ENCODE measurements at regions not wholly inside any gene's neighbourhood (a gene's known extent, or its start where the extent isn't known, plus 50 kb on each side); places are given as distances from the start of the nearest gene placed in this dataset.

DNA sequence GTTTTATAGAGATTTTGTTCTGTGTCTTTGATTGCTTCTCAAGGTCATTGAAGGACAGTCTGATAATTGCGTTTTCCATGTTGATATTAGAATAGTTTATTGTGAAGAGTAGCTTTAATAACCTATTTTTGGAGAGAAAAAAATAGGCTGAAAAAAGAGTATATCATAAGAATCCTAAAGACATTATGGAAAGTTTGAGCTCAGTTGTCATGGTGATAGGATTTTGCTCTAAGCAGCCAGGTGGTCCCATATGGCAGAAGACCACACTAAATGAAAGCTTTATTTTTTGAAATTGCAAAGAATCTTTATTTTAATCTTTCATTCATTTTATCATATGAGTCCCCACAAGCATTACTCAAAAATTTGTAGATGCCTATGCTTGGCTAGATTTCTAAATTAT, 358.9 kb upstream of the NAV3 start:
- Histone ChIP-seq H3K79me1 (ENCODE audit: low read depth in 1 of 2, low read length in 2 of 2) (no peaks in the 10 kb centered on the region), H2BK15ac (ENCODE audit: low read depth, low read length) (no peak overlapping the region), H3K9me1 (ENCODE audit: insufficient read depth, low read length) (no peaks in the 10 kb centered on the region), H2AK9ac (replicated peaks; ENCODE audit: low read depth, low read length, poor library complexity) (no peak overlapping the region), H2BK5ac (ENCODE audit: low read depth, low read length, poor library complexity, severe bottlenecking) (no peak overlapping the region), H4K5ac (ENCODE audit: low read depth, low read length) (no peak overlapping the region), H4K20me1 (ENCODE audit: insufficient read depth, low read length) (no peaks in the 10 kb centered on the region), H3K4me1 (ENCODE audit: control insufficient read depth, insufficient read depth, low read length) (no peaks in the 10 kb centered on the region), H3K27me3 (ENCODE audit: control insufficient read depth, insufficient read depth, low read length) (no peaks in the 10 kb centered on the region), H3K36me3 (ENCODE audit: control insufficient read depth, insufficient read depth, low read length) (no peaks in the 10 kb centered on the region), H3K27ac (ENCODE audit: insufficient read depth, low read length) (no peak overlapping the region), H3K4me2 (ENCODE audit: low read depth, low read length) (no peak overlapping the region), H2AK5ac (ENCODE audit: low read depth, low read length) (no peak overlapping the region), H2AFZ (replicated peaks; ENCODE audit: low read length, poor library complexity) (no peak overlapping the region), H4K91ac (ENCODE audit: insufficient read depth, low read depth, low read length) (no peak overlapping the region), H3K9me3 (ENCODE audit: control insufficient read depth, insufficient read depth, low read length) (no peaks in the 10 kb centered on the region), H3K9ac (ENCODE audit: low read depth, low read length) (no peak overlapping the region), H3K4ac (ENCODE audit: low read depth, low read length) (no peak overlapping the region), H3K23ac (ENCODE audit: low read depth, low read length) (no peak overlapping the region), H3K56ac (ENCODE audit: extremely low read depth, insufficient read depth, low read length) (no peak overlapping the region), H3K14ac (replicated peaks; ENCODE audit: low read depth, low read length) (no peak overlapping the region), H3K4me3 (ENCODE audit: insufficient read depth, low read depth, low read length) (no peak overlapping the region), H2BK120ac (ENCODE audit: low read depth, low read length) (no peak overlapping the region), H3K18ac (ENCODE audit: low read depth, low read length) (no peak overlapping the region), H2BK20ac (ENCODE audit: low read depth, low read length) (no peak overlapping the region), H4K8ac (ENCODE audit: low read depth in 2 of 2, low read length in 2 of 2) (no peak overlapping the region)
- in situ Hi-C loops (cut with MboI; ENCODE audit: low sequenced_read_pairs) (no loop called here), intact Hi-C loops (cut with micrococcal nuclease) (no loop called here), dilution Hi-C loops (cut with HindIII; ENCODE audit: low sequenced_read_pairs, unreplicated experiment) (no loop called here)
- CTCF ChIA-PET = no interaction called here
- DNase-seq (no peak), ATAC-seq (ENCODE audit: low read depth) (no peak)
- WGBS, 2 experiments (ENCODE audit: extremely low coverage in 2 of 2, insufficient read length in 1 of 2) = no CpG with 5 or more reads among the region's 1 CpG
- BruUV-seq (replicated peaks) = no TSS peak
- TF ChIP-seq, protein P1, sequence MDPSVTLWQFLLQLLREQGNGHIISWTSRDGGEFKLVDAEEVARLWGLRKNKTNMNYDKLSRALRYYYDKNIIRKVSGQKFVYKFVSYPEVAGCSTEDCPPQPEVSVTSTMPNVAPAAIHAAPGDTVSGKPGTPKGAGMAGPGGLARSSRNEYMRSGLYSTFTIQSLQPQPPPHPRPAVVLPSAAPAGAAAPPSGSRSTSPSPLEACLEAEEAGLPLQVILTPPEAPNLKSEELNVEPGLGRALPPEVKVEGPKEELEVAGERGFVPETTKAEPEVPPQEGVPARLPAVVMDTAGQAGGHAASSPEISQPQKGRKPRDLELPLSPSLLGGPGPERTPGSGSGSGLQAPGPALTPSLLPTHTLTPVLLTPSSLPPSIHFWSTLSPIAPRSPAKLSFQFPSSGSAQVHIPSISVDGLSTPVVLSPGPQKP (IDR thresholded peaks at IDR 0.05; ENCODE audit: borderline replicate concordance, low read depth, low read length) = no peak
- TF ChIP-seq CHD1 (IDR thresholded peaks at IDR 0.05; ENCODE audit: low read depth, low read length) (no peak), CEBPB (IDR thresholded peaks at IDR 0.05; ENCODE audit: low read depth, low read length) (no peak), MXI1 (IDR thresholded peaks at IDR 0.05; ENCODE audit: borderline replicate concordance, low read depth, low read length) (no peak), RCOR1 (IDR thresholded peaks at IDR 0.05; ENCODE audit: insufficient replicate concordance, low read length) (no peak), NFE2L2 (IDR thresholded peaks at IDR 0.05; ENCODE audit: low read depth, low read length) (no peak), BHLHE40 (IDR thresholded peaks at IDR 0.05; ENCODE audit: low read depth, low read length) (no peak), FOS (IDR thresholded peaks at IDR 0.05; ENCODE audit: low read depth, low read length) (no peak), SMC3 (IDR thresholded peaks at IDR 0.05; ENCODE audit: low read depth, low read length) (no peak), RFX5 (IDR thresholded peaks at IDR 0.05; ENCODE audit: low read depth, low read length) (no peak), MAZ (IDR thresholded peaks at IDR 0.05; ENCODE audit: borderline replicate concordance, low read depth, low read length) (no peak), POLR2A (IDR thresholded peaks at IDR 0.05; ENCODE audit: low read depth, low read length) (no peak), RAD21 (IDR thresholded peaks at IDR 0.05; ENCODE audit: low read length) (no peak), MAFK (IDR thresholded peaks at IDR 0.05; ENCODE audit: low read depth, low read length) (no peak)
- TF ChIP-seq, protein P2, sequence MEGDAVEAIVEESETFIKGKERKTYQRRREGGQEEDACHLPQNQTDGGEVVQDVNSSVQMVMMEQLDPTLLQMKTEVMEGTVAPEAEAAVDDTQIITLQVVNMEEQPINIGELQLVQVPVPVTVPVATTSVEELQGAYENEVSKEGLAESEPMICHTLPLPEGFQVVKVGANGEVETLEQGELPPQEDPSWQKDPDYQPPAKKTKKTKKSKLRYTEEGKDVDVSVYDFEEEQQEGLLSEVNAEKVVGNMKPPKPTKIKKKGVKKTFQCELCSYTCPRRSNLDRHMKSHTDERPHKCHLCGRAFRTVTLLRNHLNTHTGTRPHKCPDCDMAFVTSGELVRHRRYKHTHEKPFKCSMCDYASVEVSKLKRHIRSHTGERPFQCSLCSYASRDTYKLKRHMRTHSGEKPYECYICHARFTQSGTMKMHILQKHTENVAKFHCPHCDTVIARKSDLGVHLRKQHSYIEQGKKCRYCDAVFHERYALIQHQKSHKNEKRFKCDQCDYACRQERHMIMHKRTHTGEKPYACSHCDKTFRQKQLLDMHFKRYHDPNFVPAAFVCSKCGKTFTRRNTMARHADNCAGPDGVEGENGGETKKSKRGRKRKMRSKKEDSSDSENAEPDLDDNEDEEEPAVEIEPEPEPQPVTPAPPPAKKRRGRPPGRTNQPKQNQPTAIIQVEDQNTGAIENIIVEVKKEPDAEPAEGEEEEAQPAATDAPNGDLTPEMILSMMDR (conservative IDR thresholded peaks at IDR 0.05; ENCODE audit: low read depth, low read length) = no peak
- TF ChIP-seq, protein P3, sequence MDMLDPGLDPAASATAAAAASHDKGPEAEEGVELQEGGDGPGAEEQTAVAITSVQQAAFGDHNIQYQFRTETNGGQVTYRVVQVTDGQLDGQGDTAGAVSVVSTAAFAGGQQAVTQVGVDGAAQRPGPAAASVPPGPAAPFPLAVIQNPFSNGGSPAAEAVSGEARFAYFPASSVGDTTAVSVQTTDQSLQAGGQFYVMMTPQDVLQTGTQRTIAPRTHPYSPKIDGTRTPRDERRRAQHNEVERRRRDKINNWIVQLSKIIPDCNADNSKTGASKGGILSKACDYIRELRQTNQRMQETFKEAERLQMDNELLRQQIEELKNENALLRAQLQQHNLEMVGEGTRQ (IDR thresholded peaks at IDR 0.05; ENCODE audit: low read depth, low read length) = no peak
- POLR2A ChIA-PET (ENCODE audit: unreplicated experiment) = no interaction called here

Measured in IMR-90 (cell line).